Heart left ventricle (tissue), 13 donors: ENCODE measurements at regions not wholly inside any gene's neighbourhood (a gene's known extent, or its start where the extent isn't known, plus 50 kb on each side); places are given as distances from the start of the nearest gene placed in this dataset.

Experiments
- CTCF ChIP-seq, 12 donors: fragments of 200-600 bp; sonication (generic) in 4 of 12; IDR thresholded peaks; one replicate each; pipeline versions ENCODE4 v1.5.0 to v1.8.0; 2018 to 2022; ENCODE audit warnings: antibody characterized with exemption in 12 of 12, mild to moderate bottlenecking in 5 of 12
- POLR2A ChIP-seq, 2 donors: fragments of 450-650 bp; IDR thresholded peaks; one replicate each; pipeline ENCODE4 v1.6.1; 2017; ENCODE audit warnings: antibody characterized with exemption in 2 of 2, mild to moderate bottlenecking in 2 of 2, moderate library complexity in 2 of 2
- donor health status: ischemic (EF 13 %, LVEDD 7.1; RV severe dilation, severe dysfunction).
- donor health status: DM: no; HTN: yes; CAD: no.
- donor health status: DM: no; HTN: no; CAD: no.
- donor health status: ischemic (EF 25% LVEDD 6.9; RV normal size, moderate dysfunction).
- donor health status: ischemic (EF 25% LVEDD 5.7; RV mildly dilated, moderate dysfunction).
- donor health status: ischemic (EF 35%, LVEDD 5.7; RV mildly dilated, moderate dysfunction).
- donor health status: nonischemic (EF 11% LVEDD 7.7; RV severe dilation, severe dysfunction).
- donor health status: DM: yes; HTN: yes; CAD: no.
- donor health status: PGD.
- donor health status: ischemic (EF 29% LVEDD 5.4; RV normal size, mild dysfunction).
- donor health status: nonischemic (EF 23%, LVEDD 6.1; RV moderate dilation, normal function).

DNA sequence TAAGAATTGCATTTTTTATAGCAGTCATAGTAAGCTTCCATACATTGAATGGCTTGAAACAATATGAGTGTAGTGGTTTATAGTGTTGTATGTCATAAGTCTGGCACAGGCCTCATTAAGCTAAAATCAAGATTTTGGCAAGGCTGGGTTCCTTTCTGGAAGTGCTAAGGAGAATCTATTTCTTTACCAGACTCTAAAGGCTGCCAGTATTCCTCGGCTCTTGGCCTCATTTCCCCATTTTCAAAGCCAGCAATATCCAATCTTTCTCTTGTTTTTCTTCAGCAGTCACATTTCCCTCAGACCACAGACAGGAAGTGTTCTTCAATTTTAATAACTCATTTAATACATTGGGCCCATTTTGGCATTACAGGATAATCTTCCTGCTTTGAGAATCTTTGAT lies 1155.5 kb upstream of the PABPC4L start:
- no peak for TF ChIP-seq CTCF (IDR thresholded peaks at IDR 0.05)
- TF ChIP-seq POLR2A (IDR thresholded peaks at IDR 0.05): no peak
